COLO668 (cell line): ENCODE measurements at regions not wholly inside any gene's neighbourhood (a gene's known extent, or its start where the extent isn't known, plus 50 kb on each side); places are given as distances from the start of the nearest gene placed in this dataset.

ENCODE experiments used
- DNase-seq: peaks from one replicate; lab custom pipeline; 2025; ENCODE audit not compliant: unreplicated experiment; lab: John Stamatoyannopoulos, UW

DNA sequence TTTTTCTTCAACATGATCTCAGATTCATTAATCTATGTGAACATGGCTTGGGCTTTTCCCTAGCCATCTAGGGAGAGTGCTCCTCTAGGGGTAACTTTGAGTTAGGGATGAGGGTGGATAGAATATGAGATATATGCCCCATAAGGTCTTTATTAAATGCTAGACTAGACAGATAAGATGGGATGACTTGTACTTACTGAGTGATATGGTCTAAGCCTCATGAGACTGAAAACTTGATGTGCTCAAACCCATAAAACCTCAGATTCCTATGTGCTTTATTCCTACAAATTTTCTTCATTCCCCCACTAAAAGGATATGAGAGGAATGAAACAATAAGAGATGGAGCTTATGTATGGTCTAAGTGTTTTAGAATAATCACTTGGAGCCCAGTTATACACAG is 386.6 kb downstream of the YTHDC2 start:
- DNase-seq, result no peak

DNA sequence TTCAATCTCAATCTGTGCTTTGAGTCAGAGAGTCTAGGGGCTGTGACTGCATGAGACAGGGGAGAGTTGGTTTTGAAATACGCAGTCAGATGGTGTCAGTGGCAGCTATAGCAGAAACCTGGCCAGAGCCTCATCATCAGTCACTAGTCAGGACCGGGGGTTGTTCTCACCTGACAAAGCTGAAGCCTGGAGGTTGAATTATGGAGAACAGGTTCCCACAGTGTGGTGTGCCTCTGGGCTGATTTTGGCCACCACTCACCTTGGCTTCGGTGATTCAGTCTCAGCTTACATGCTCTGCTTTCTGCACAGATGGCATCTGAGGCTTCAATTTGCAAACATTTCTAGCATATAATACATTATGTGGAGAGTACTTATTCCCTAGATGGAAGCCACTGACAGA is 387.3 kb downstream of the YTHDC2 start:
- DNase-seq, result no peak

DNA sequence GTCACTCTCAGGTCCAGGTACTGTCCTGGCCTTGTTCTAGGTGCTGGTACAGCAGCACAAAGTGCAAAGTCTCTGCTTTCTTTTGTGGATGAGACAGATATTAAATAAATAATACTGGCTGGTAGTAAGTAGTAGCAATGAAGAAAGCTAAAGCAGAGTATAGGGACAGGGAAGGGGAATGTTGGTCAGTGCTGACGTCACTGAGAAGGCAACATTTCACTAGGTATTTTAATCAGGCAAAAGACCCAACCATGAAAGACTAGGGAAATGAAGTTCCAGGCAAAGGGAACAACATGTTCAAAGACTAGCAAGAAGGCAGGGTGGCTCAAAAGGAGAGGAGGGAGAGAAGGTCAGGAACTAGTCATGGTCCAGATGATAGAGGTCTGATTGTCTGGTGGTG is 388.2 kb downstream of the YTHDC2 start:
- no peak for DNase-seq

DNA sequence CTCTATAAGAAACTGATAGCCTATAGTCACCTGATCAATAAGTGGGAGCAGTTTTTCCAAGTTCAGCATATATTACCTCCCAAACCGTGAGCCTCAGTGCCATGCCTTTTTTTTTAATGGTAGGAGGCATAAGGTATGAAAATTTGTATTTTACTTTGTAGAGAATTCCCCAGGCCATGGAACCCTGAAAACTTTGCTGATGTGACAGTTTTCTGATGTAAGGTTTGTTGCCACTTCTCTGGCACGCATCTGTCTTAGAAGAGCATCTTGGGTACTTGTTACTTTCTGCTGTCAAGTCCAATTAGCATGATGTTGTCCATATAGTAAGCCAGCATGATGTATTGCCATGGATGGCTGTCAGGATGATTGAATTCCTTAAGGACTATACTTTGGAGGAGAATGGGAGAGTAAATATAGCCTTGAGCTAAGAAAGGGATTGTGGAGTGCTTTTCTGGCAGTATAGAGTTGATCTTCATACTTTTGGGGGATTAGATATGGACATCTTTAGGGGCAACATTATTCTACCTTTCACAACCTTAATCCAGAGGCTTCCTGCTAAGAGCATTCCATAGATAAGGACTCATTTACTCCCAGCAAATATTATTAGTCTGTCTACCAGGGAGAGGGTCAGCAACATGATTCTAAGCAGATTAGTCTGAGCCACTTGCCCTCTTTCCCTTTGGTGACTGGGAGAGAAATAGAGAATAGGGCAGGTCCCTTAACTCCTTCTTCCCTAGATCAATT is 389.6 kb downstream of the YTHDC2 start:
- DNase-seq, result no peak

DNA sequence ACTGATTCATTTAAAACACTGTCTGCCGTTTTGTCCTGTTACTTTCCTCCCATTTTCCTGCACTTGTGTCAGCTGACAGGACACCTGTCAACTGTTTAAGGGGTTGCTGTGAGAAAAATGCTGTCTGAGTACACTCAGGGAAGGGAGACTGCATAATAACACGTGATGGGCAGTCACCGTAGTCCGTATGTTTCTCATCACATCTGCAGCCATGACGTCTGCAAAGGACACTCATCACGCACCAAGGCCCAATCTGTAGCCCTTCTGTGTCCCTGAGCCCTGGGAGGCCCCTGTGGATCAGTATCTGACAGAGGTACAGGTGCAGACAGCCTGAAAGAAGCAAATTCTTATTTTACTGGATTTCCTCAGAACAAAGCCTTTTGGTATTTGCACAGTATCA is 396.3 kb downstream of the YTHDC2 start:
- DNase-seq, result no peak

DNA sequence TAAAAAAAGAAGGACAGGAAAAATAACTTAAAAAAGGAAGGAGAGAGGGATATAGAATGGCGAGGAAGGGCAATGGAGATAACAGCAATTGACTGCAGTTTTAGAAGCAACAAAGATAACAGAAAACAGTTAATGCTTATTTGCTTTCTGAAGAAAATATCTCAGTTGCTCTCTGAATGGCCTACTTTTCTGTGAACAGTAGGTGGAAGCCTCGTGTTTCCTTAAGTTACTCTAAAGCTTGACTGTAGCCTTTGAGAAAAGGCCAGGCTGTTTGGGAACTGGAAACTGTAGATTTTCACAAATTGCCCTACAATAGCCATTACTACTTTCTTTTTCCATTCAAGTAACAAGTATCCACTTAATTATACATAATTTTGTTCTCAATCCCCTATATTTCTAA is 404.5 kb downstream of the YTHDC2 start:
- DNase-seq, result no peak

DNA sequence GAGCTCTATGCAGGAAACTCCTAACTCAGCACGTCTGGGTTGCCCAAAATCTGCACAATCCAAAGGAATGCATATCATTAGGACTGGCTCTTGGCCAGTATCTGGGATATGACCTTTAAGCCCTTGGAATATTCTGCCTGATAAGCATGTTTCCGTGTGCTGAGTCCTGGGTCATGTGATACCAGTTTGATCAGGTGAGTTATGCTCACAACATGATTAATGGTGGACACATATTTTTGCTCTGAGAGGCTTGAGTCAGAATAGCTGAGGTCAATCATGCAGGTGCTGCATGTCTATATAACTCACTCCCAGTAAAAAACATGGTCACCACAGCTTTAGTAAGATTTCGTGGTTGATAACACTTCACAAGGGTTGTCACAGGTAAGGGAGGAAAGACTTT is 408.8 kb downstream of the YTHDC2 start:
- DNase-seq, result no peak

DNA sequence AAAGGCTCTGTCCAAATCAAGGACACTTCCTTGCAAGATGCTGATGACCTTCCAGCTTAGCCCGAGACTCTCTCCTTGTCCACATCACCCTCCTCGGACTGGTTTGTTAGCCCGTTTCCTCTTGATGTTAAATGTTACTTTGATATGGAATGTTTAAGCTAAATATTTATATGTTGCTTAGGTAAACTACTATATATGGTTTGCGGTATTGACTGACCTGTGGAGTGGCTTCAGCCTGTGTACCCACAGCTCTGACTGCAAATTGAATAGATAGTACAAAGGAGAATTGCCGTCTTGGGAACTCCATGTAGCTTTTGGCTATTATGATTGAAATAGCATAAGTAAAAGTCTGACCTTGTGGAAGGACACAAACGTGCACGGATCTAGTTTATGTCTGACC is 422.0 kb downstream of the YTHDC2 start:
- DNase-seq, result no peak

DNA sequence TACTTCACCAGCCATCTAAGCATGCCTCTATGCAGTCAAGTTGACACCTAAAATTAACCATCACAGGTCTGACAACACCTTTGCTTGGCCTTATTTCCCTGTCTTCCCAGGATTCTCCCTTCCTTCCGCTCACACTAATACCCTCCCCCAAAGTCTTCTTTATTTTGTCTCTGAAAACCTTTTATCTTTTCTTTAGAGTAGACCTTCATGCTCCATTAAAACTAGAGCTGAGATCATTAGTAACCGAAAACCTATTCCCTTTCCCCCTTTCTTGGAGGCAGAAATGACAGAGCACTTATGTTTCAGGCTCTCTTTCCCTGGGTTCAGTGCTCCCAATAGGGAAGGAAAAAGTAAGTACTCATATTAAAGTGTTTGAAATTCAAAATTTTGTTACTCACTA is 423.8 kb downstream of the YTHDC2 start:
- no peak for DNase-seq

DNA sequence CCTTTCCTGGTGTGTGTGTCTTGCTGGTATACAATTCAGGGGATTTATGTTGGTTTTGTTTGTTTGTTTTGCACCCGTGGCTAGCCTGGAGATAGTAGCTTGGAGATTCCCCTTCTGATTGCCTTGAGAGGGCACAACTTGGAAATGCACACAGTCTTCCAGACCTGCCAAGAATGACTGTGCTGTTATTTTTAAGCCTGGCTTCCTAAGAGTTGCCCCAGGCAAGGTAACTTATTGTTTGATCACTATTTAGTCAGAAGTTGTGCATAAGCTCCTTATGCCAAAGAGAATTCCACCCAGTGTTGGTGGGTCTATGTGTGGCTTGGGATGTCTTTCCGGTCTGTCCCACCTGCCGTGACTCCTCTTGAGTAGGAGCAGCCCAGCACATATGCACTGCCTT is 421.9 kb upstream of the KCNN2 start:
- DNase-seq, result no peak

DNA sequence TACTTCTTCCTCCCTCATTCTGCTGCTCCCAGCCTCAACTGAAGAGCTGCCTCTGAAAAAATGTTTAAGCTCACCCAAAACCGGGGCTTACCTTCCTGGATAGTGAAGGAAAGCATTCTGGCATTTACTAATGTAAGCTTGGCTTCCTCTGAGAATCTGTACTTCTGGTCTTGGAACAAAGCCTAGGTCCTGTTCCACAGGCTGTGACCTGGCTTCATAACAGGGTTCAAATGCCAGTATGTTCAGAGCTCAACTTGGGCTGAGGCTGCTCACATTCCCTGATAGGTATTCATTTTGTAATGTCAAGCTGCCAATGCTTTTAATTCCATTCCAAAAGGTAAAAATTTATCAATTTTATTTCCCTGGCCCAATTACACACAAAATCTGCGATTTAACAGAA is 411.7 kb upstream of the KCNN2 start:
- DNase-seq, result no peak

DNA sequence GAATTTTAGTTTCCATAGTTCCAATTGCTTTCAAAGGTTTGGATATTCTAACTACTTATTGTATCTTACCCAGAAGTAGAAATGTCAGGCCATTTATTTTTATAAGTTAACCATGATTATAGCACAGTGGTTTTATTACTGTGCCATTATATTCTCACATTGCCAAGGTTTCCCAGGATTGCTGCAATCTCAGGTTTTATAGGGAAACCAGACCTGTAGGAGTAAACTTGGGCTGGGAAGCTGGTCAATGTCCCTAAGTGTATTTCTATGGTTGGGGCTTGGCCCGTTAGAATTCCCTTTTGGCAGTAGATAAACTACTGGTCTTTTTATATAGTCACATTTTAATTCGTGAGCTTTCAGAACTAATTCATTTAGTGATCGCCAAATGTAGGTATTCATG is 396.6 kb upstream of the KCNN2 start:
- DNase-seq, result no peak

DNA sequence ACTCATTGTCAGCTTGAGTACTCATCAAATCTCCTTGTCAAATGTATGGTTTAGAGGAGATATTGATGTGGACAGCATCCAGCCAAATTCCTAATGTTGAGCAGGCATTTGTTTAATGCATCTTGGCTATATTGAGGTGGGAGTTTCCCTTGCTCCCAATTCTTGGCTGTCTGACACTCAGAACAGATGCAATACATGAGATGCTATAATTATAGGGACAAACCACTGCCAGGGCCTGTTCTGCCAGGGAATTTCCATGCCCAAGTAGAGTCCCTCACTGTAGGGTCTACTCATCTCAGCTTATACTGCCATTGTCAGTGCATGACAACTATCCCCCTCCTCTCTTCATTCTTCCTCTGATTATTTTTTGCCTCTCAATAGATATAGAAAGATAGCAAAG is 392.0 kb upstream of the KCNN2 start:
- DNase-seq, result no peak

DNA sequence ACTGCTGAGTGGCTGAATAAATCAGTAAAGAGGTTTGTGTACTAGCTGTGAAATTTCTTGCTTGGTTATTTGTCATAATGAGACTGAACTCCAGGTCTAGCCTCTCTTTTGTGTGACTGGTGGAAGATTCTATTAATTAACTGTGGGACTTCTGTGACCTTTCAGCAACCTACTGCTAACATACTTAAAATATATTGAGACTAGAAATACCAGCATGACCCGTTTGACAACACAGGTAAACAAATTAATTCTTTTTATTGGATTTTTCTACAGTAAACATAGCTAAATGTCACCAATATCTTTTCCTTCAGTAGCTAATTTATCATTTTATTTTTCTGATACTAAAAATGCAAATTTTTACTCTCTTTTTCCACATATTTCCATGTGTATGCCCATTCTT is 390.4 kb upstream of the KCNN2 start:
- no peak for DNase-seq

DNA sequence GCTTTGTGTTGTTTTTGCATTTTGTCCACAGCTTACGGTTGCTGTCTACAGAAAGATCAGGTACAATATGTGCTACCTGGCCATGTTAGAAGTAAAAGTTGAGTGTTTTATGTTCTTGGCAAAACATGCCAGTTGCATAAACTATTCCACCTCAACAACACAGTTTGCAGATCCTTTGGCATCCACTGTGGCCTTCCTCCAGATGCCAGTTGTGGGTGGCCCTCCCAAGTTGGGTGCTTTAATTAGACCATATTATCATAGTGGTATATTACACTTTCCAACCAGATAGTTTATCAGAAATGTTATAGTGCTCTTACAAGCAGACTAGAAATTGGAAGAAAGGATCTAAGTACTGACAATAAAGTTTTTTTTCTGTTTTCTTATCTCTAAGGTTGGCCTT is 386.9 kb upstream of the KCNN2 start:
- no peak for DNase-seq

DNA sequence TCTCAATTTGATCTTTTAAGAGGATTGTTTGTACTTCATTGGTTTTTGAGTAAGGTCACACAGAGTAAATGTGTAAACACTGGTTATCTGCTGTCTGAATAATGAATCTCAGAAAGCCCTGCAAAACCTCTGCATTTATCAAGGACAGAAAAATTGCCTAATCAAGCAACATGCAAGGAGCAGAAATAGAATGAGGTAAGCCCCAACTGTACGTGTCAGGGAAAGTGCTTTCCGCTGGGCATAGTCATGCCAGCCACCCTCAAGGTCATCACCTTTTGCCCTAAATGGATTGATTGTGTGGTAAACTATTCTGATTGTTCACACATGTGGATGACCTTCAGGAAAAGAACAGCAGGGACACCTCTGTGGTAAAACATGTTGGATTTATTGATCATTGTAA is 376.9 kb upstream of the KCNN2 start:
- no peak for DNase-seq

DNA sequence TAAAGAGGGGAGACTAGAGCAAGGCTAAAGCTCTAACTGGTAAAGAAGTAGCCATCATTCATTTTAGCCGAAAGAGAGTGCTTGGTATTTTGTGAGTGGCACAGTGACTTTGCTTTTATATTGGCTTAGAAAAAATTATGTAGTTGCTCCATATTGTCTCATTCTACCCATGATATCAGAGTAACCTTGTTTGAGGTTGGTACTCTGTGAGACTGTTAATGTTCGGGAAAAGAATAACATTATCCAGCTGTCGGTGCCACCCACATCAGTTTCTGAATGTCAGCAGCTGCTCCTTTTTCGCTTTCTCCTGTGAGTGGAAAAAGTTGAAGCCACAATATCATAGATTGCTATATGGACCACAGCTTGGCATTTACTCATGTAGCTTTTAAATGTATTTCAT is 376.4 kb upstream of the KCNN2 start:
- no peak for DNase-seq

DNA sequence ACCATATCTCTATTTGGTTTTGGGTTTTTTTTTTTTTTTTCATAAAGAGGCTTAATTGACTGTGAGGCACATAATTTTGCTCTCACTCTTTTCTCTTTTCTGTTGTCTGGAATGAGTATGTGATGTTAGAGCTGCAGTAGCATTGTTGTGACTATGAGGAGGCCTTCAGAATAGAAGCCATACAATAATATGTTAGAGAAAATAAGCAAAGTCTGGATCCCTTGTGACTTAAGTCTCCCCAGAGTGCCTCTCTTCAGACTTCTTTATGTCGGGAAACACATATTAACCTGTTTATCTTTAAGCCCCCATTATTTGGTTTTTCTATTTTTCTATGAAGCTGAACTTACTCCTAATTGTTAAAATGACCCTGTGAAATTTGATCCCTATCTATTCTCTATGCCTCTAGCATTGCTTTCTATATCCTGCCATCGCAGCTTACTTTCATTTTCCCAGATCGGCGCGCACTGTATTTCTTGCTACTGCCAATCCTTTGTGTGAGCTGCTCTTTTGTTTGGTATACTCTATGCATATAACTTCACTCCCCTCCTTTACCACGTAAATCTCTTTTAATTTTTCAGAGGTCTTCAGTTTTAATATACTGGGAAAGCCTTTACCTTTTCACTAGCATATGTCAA is 372.5 kb upstream of the KCNN2 start:
- peak; percentile 0 for DNase-seq

DNA sequence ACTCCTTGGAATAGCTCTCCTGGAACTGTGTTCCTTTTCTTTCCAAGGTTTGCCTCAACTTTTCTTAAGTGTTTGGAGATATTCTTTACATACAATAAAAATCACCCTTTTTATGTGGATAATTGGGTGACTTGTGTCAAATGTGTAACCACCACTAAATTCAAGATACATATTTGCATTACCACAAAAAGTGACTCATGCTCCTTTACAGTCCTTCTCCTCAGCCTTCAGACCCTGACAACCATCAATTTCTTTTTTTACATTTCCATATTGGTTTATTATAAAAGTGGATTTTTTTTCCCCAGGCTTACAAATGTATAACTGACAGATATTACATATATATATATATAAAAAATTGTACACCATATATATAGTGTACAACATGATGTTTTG is 372.0 kb upstream of the KCNN2 start:
- no peak for DNase-seq

DNA sequence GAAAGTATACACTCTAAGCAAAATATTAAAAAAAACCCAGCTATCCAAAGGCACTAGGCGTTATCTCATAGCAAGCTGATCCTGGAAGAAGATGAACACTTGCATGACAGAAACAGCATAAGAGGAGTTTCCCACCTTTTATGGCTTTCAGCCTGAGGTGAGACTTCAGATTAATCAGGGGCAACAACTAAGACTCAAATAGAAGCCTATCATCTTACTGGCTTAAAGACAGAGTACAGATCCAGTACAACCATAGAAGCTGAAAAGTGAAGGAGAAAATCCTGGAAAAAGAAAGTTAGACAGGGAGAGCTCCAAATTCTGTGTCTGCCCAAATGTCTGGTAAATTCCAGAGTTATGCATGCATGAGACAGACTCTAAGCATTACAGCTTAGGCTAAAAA is 360.8 kb upstream of the KCNN2 start:
- DNase-seq, result no peak

DNA sequence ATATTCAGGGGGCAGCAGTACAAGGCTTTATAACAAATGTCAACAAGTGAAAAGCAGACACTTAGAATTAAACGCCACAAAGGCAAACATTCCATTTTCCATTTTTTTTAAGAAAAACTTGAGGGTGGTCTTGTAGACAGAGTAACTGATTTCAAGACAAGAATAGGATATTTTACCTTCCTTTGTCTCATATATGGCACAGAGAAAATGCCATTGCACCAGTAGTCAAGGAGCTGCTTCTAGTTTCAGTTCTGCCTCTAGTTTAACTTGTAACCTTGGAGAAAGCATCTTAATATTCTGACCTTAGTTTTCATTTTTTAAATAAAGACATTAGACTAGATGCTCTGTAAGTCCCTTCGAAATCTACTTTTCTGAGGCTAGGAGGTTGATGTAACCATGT is 355.3 kb upstream of the KCNN2 start:
- DNase-seq, result no peak

DNA sequence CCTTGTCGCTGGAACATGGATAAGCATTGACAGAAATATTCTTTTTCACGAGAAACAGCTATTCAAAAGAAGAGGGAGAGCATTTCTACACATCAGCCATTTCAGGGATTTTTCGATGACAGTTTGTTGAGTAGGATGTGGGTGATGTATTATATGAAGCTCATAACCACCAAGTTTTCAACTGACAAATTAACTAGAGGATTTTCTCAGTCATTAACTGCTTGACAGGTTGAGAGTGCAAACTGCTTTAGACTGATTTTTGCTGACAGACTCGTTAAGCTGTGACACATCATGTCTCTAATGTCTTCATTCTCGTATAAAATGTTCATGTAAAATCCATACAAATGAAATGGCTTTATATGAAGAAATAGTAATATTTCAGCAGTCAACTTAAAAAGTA is 354.2 kb upstream of the KCNN2 start:
- no peak for DNase-seq

DNA sequence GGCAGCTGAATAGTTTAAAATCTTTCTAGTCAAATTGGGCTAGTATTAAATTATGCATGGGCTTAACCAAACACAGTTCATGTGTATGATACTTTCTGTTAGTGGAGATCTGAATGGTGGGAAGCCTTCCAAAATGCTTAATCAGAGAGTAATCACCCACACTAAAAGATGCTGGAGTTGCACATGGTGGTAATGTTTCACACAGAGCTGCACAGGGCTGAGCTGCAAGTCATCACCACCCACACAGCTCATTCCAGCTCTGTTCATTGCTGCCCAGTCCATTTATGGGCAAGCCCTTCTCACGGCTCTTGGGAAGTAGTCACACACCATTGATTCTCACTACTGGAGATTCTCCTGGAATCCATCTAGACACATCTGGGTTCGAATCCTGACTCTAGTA is 351.5 kb upstream of the KCNN2 start:
- DNase-seq, result no peak
